AML-193 (cell line): ENCODE measurements at regions not wholly inside any gene's neighbourhood (a gene's known extent, or its start where the extent isn't known, plus 50 kb on each side); places are given as distances from the start of the nearest gene placed in this dataset.
"Not testable (repeated sequence)": the region's sequence is repeated elsewhere in the genome, so short reads cannot be mapped to it uniquely, and the experiment has no call there.

Source experiments
- DNase-seq, 2 experiments: peaks; one replicate each; lab custom pipeline; 2025; lab: John Stamatoyannopoulos, UW

- no peak for DNase-seq
Measured at GRCh38 chr10:85459906-85460305, 906.7 kb downstream of the GRID1 start.

GRCh38 chr10:85464336-85464735 lies 902.3 kb downstream of the GRID1 start:
- no peak for DNase-seq

- DNase-seq, result no peak
Measured at GRCh38 chr10:85477979-85478378, 888.6 kb downstream of the GRID1 start.

- DNase-seq, result no peak
Measured at GRCh38 chr10:85490431-85490830, 876.2 kb downstream of the GRID1 start.

- DNase-seq, result no peak
Measured at GRCh38 chr10:85491652-85492051, 874.9 kb downstream of the GRID1 start.

GRCh38 chr10:85492684-85493083 lies 873.9 kb downstream of the GRID1 start:
- DNase-seq, result no peak

- no peak for DNase-seq
Measured at GRCh38 chr10:85493703-85494102, 872.9 kb downstream of the GRID1 start.

GRCh38 chr10:85504641-85505040 lies 862.0 kb downstream of the GRID1 start:
- not testable (repeated sequence) for DNase-seq

- DNase-seq, result no peak
Measured at GRCh38 chr10:85508159-85508558, 858.4 kb downstream of the GRID1 start.

GRCh38 chr10:85510682-85511081 lies 855.9 kb downstream of the GRID1 start:
- no peak for DNase-seq

- DNase-seq, result no peak
Measured at GRCh38 chr10:85513436-85513835, 853.2 kb downstream of the GRID1 start.

- no peak for DNase-seq
Measured at GRCh38 chr10:85515316-85515715, 851.3 kb downstream of the GRID1 start.

- DNase-seq, result no peak
Measured at GRCh38 chr10:85524001-85524666, 842.5 kb downstream of the GRID1 start.

- DNase-seq, result no peak
Measured at GRCh38 chr10:85527616-85528317, 838.8 kb downstream of the GRID1 start.

- no peak for DNase-seq
Measured at GRCh38 chr10:85528318-85528652, 838.3 kb downstream of the GRID1 start.

- DNase-seq, result no peak
Measured at GRCh38 chr10:85531706-85532105, 834.9 kb downstream of the GRID1 start.

- no peak for DNase-seq
Measured at GRCh38 chr10:85532773-85533172, 833.8 kb downstream of the GRID1 start.

- no peak for DNase-seq
Measured at GRCh38 chr10:85535926-85536325, 830.7 kb downstream of the GRID1 start.

GRCh38 chr10:85537561-85537960 lies 829.0 kb downstream of the GRID1 start:
- DNase-seq, result no peak

- no peak for DNase-seq
Measured at GRCh38 chr10:85538601-85539000, 828.0 kb downstream of the GRID1 start.

GRCh38 chr10:85542152-85542551 lies 824.4 kb downstream of the GRID1 start:
- DNase-seq, result no peak

- no peak for DNase-seq
Measured at GRCh38 chr10:85542936-85543730, 823.5 kb downstream of the GRID1 start.

GRCh38 chr10:85544956-85545355 lies 821.6 kb downstream of the GRID1 start:
- DNase-seq, result no peak
